HFF-Myc (cell line): ENCODE measurements at regions not wholly inside any gene's neighbourhood (a gene's known extent, or its start where the extent isn't known, plus 50 kb on each side); places are given as distances from the start of the nearest gene placed in this dataset.
A peak's percentile ranks its signal among the peaks of the same experiment; 100 is the strongest.
"Not testable (repeated sequence)": the region's sequence is repeated elsewhere in the genome, so short reads cannot be mapped to it uniquely, and the experiment has no call there.

Experiments
- DNase-seq: peaks from one replicate; pipeline ENCODE4 v3.0.0-alpha.2; 2011; ENCODE audit warnings: low read depth; ENCODE audit errors: extremely low read depth
- H3K4me3 ChIP-seq: replicated peaks from 2 replicates; pipeline ENCODE4 v1.5.1; 2011; ENCODE audit warnings: low read depth, mild to moderate bottlenecking, control low read depth, low read length
- TF ChIP-seq, protein P1 (sequence below): IDR thresholded peaks from 2 replicates; pipeline ENCODE4 v1.5.1; 2012; ENCODE audit warnings: mild to moderate bottlenecking, low read depth, low read length, control low read depth; ENCODE audit errors: missing control alignments

- DNase-seq: no peak
- TF ChIP-seq, protein P1, sequence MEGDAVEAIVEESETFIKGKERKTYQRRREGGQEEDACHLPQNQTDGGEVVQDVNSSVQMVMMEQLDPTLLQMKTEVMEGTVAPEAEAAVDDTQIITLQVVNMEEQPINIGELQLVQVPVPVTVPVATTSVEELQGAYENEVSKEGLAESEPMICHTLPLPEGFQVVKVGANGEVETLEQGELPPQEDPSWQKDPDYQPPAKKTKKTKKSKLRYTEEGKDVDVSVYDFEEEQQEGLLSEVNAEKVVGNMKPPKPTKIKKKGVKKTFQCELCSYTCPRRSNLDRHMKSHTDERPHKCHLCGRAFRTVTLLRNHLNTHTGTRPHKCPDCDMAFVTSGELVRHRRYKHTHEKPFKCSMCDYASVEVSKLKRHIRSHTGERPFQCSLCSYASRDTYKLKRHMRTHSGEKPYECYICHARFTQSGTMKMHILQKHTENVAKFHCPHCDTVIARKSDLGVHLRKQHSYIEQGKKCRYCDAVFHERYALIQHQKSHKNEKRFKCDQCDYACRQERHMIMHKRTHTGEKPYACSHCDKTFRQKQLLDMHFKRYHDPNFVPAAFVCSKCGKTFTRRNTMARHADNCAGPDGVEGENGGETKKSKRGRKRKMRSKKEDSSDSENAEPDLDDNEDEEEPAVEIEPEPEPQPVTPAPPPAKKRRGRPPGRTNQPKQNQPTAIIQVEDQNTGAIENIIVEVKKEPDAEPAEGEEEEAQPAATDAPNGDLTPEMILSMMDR: no peak
- no peak overlapping the region for H3K4me3 ChIP-seq
These were observed 147.6 kb upstream of the BARHL2 start for GRCh38 chr1:90864681-90865080.

DNA sequence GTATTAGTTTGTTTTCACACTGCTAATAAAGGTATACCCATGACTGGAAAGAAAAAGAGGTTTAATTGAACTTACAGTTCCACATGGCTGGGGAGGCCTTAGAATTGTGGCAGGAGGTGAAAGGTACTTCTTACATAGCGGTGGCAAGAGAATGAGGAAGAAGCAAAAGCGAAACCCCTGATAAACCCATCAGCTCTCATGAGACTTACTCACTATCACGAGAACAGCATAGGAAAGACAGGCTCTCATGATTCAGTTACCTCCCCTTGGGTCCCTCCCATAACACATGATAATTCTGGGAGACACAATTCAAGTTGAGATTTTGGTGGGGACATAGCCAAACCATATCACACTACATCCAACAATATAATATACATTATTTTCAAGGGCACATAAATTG, 145.7 kb upstream of the BARHL2 start:
- H3K4me3 ChIP-seq: no peak overlapping the region
- TF ChIP-seq, protein P1: no peak
- DNase-seq: no peak

- not testable (repeated sequence) for H3K4me3 ChIP-seq, DNase-seq
These were observed 144.3 kb upstream of the BARHL2 start for GRCh38 chr1:90861421-90861820.

GRCh38 chr1:90856463-90857007, 139.4 kb upstream of the BARHL2 start:
- TF ChIP-seq, protein P1: no peak
- H3K4me3 ChIP-seq: no peak overlapping the region
- DNase-seq: no peak

DNA sequence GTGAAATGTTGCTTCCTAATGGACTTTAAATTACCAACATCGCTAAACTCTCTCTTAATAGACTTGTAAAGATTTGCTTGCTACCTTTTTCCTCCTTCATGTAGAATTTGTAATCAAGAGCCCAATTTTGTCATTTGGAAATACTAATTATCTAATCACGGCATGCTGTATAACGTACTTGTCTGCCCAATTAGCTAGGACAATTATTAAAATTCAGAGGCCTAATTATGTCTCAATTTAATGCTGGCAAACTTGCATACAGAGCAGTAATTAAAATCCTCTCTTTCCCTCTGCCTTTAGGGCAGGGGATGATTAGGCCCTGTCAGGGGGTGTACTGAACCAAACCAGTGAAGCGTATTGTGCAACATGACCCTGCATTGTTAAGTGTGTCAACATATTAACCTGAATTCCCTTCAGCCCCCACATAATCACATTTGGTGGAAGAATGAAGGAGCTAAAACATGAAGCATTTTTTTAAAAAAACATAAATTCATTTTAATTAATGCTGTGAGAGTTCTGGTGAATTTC, 137.4 kb upstream of the BARHL2 start:
- no peak for DNase-seq
- H3K4me3 ChIP-seq: no peak overlapping the region
- TF ChIP-seq, protein P1: no peak

DNA sequence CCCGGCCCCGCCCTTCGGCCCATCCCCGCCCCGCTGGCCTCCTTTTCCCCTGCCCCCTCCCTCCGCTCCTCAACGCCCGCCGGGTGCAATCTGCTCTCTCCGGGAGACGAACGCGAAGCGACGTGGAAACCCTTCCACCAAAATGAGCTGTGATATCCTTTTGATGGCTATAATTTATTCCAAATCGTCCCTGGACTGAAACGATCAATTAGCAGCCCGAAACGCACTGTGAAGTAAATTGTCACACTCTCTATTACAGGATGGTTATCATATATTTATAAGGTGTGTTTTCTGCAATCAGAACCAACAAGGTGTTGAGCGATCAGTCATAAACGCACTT, 134.6 kb upstream of the BARHL2 start:
- peak overlapping the region; percentile 34 for H3K4me3 ChIP-seq
- TF ChIP-seq, protein P1: no peak
- no peak for DNase-seq

DNA sequence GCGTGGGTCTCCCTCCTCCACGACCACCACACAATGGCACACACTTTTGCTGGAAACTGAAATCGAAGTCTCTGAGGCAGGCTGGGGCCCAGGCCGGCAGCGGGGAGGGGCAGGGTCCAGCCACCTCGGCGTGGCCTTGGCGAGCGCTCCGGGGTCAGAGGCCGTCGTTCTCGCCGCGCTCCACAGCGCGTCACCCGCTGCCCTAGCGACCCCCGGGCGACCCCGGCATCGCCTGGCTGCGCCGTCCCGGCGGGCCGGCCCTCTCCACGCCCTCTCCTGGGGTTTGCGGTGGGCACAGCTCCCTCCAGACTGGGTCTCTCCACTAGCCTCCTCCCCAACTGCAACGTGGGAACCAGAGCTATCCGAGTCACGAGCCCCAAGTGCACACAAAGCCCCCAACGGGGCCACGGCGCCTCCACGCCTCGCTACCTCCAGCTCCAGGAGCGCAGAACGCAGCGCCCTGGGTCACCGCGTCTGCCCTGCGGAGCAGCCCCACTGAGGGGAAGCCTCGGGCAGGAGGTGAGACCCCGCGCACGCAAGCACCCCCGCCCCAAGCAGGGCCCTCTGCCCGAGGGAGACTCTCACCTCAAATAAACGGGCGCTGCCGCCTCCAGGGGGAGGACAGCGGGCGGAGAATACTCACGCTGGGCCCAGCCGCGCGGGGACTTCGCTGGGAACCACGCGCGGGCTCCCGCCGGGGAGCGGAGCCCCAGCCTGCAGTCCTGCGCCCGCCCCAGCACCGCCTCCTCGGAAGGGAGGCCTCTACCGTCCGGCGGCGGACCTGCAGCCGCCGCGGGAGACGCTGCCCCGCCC, 134.0 kb upstream of the BARHL2 start:
- TF ChIP-seq, protein P1: peak; percentile 42
- H3K4me3 ChIP-seq: peak overlapping the region; percentile 67
- peak; percentile 14 for DNase-seq
